Activated T-cell treated with anti-CD3 and anti-CD28 coated beads for 4 hours (primary cell): ENCODE measurements at regions not wholly inside any gene's neighbourhood (a gene's known extent, or its start where the extent isn't known, plus 50 kb on each side); places are given as distances from the start of the nearest gene placed in this dataset.
A peak's percentile ranks its signal among the peaks of the same experiment; 100 is the strongest.

Experiments
- DNase-seq: peaks from one replicate; pipeline ENCODE4 v3.0.0-alpha.2; 2020

GRCh38 chrX:45719751-45720501 is 519.2 kb upstream of the DIPK2B start:
- DNase-seq, result no peak

DNA sequence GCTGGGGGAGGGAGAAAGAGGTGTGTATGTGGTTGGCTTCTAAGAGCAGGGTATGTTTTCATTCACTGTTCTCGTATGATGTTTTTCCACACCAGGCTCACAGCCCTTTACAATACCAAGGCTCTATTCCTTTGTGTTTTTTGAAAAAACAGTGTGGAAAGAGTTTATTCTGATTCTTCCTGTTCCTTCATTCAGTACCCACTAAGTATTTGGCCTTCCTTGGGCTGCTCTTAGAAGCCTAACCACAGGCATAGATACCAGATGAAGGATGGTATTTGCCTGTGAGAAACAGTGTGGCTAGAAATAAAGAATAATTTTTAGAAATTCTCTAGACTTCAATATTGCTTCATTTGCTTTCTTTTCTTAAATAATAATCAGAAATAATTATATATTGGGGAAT is 518.0 kb upstream of the DIPK2B start:
- DNase-seq, result no peak

- no peak for DNase-seq
Measured at GRCh38 chrX:45716750-45717149, 516.1 kb upstream of the DIPK2B start.

DNA sequence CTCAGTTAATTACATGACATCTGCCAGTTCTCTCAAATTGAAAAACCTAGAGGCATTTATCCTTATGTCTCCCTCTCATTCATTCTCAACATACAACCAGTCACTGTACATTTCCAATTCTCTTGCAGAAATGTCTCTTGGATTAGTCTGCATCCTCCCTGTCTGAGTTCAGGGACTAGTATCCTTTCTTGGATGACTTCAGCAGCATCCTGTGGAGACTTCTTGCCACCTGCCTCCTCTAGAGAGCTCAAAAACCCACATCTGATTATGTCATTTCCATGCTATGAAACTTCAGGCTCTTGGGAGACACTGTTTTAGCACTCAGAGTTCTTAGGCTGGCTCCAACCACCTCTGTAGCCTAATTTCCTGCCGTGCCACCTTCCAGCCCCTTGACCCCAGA is 515.1 kb upstream of the DIPK2B start:
- DNase-seq, result no peak

GRCh38 chrX:45714866-45715265 is 514.2 kb upstream of the DIPK2B start:
- peak; percentile 0 for DNase-seq

- DNase-seq, result no peak
Measured at GRCh38 chrX:45712067-45712466, 511.4 kb upstream of the DIPK2B start.

GRCh38 chrX:45711231-45711630 is 510.6 kb upstream of the DIPK2B start:
- DNase-seq, result no peak

- DNase-seq, result peak; percentile 1
Measured at GRCh38 chrX:45710081-45710801, 509.6 kb upstream of the DIPK2B start.

DNA sequence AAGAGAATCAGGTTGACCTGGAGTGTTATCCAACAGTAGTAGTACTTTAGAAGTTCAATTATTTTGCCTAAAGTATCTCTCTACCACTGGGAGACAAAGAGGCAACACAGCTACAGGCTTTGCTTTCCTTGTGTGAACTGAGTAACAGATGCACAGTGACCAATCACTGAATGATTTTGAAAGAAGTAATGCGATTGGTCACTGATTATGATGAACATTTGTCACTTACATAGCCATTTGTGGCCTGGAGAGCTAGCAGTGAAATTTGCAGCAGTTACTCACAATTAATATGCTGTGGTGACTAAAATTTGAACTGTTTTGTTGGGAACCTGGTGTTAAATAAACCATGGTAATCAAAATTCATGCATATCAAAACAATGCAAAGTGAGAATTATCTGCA is 508.7 kb upstream of the DIPK2B start:
- no peak for DNase-seq

GRCh38 chrX:45699158-45699557 is 498.5 kb upstream of the DIPK2B start:
- DNase-seq, result no peak

GRCh38 chrX:45697591-45697990 is 496.9 kb upstream of the DIPK2B start:
- DNase-seq, result no peak

GRCh38 chrX:45696736-45697135 is 496.1 kb upstream of the DIPK2B start:
- no peak for DNase-seq

DNA sequence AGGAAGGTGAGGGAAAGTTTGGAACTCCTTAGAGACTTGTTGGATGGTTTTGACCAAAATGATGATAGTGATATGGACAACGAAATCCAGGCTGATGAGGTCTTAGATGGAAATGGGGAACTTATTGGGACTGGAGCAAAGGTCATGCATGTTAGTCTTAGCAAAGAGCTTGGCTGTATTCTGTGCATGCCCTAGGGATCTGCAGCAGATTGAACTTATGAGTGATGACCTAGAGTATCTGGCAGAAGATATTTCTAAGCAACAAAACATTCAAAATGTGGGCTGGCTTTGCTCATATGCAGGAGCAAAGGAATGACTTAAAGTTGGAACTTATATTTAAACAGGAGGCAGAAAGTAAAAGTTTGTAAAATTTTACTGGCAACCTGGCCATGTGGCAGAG is 489.3 kb upstream of the DIPK2B start:
- DNase-seq, result no peak

DNA sequence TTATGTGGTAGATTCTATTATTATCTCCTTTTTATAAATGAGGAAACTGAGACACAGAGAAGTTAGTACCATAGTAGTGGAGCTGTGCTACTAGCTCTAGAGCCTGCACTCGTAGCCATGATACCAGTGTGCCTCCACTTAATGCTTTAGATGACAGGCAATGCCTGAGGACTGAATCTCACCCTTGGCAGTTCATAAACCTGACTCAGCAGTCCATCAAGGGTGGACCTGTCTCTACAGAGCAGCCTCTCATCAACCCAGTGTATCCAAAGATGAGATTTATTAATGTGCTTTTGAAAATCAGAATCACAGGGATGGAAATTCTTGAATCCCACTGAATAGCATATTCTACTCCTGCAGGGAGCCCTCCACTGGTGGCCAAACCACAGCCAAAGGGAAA is 483.2 kb upstream of the DIPK2B start:
- no peak for DNase-seq

DNA sequence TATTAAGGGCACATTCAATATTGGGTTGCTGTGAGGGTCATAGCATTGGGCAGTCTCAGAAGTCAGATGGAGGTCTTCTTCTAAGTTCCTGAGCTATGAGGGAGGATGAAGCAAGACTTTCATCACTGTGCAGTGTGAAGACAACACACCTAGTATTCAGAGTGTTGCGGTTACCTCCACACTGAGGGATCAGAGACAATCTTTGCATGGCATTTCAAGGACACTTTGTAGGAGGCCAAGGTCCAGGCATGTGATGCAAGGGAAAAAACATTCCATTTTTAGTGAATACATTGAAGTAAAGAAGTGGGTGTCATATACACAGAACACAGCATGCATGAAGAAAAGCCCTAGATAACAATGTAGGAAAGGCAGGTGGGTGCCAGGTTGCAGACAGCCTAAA is 481.2 kb upstream of the DIPK2B start:
- no peak for DNase-seq

- no peak for DNase-seq
Measured at GRCh38 chrX:45669715-45670340, 469.2 kb upstream of the DIPK2B start.

DNA sequence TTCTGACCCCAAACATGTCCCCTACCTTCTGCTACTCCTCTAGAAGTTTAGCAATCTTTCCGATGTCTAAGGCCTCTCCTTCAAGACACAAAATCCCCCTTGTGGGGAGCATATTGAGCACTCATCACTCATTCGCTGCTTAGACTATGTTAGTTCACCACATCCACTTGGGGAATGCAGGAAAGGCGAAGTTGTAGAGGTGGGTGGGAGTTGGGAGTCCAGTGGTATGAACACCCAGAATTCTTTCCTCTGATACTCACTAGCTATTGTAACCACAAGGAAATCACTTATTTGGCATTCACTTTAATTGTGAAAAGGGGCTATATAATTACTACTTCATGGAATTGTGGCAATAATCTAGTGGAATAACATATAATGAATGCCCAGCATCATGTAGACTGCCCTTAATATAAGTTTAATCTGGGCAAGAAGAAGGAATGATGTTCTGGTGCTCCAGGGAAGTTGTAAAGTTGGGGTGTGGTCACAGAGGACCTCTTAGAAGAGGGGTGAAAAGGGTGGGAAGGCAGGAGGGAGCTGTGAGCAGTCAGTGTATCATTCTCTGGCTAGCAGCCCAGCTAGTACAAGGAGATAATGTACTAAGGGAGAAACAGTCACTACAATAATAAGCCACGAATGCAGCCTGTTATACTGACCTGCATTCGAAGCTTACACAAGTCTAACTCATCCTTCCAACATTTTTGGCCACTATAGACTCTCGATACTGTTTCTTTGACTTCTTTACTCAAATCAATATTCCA is 468.2 kb upstream of the DIPK2B start:
- DNase-seq, result no peak

DNA sequence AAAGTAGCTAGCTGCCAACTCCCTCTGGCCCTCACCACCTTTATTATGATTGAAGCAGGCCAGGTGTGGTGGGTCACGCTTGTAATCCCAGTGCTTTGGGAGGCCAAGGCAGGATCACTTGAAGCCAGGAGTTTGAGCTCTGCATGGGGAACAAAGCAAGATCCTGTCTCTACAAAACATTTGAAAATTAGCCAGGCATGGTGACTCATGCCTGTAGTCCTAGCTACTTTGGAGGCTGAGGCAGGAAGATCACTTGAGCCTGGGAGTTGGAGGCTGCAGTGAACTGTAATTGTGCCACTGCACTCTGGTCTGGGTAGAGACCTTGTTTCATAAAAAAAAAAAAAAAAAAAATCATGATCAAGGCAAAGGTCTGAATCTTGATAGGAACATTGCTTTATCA is 467.0 kb upstream of the DIPK2B start:
- DNase-seq, result no peak

- DNase-seq, result no peak
Measured at GRCh38 chrX:45664727-45665290, 464.1 kb upstream of the DIPK2B start.

DNA sequence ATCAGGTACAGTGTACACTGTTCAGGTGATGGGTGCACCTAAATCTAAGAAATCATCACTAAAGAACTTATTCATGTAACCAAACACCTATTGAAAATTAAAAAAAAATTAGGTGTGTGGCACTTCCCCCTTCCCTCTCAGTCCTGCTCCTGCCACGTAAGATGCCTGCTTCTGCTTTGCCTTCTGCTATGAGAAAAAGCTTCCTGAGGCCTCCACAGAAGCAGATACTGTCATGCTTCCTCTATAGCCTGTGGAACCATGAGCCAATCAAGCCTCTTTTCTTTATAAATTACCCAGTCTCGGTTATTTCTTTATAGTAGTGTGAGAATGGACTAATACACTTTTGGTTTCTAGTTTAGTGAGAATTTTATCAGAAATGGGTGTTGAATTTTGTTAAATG is 459.8 kb upstream of the DIPK2B start:
- DNase-seq, result no peak

- no peak for DNase-seq
Measured at GRCh38 chrX:45633419-45633818, 432.7 kb upstream of the DIPK2B start.

GRCh38 chrX:45632506-45632905 is 431.8 kb upstream of the DIPK2B start:
- DNase-seq, result no peak

DNA sequence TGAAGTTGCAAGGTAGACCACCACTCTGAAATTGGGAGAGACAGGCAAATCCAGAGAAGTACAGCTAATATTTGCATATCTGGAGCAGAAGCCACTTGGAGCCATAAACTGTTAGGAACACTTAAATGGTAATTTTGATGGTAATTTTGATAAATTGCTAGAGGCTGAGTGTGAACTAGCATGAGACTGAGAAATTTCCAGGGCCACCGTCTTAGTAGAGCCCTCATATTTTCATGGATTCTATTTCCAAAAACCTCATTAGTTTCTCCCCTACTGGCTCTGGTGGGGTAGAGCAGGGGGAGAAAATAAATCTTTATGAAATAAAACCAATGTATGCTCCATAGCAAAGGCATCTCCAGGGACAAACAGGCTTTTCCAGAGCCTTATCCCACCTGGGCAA is 429.4 kb upstream of the DIPK2B start:
- DNase-seq, result no peak
